LNCaP clone FGC (cell line): ENCODE measurements at regions not wholly inside any gene's neighbourhood (a gene's known extent, or its start where the extent isn't known, plus 50 kb on each side); places are given as distances from the start of the nearest gene placed in this dataset.

Source experiments
- DNase-seq: peaks from one replicate; pipeline ENCODE4 v3.0.0-alpha.2; 2011; ENCODE audit warnings: low read depth
- H3K4me3 ChIP-seq: 2 replicates; pipeline ENCODE4 v1.5.1; 2011; ENCODE audit warnings: mild to moderate bottlenecking, low read depth, low read length, control low read depth
- CTCF ChIP-seq: IDR thresholded peaks from 2 replicates; pipeline ENCODE4 v1.5.1; 2012; ENCODE audit warnings: mild to moderate bottlenecking; ENCODE audit not compliant: control insufficient read depth, insufficient read depth; ENCODE audit errors: extremely low read depth

- no peak overlapping the region for H3K4me3 ChIP-seq
- no peak for DNase-seq
- no peak for TF ChIP-seq CTCF
Observed at GRCh38 chr13:99065235-99066015, 87.6 kb upstream of the DOCK9 start.

- no peak for TF ChIP-seq CTCF
- H3K4me3 ChIP-seq, result no peak overlapping the region
- no peak for DNase-seq
Observed at GRCh38 chr13:99066219-99066618, 88.4 kb upstream of the DOCK9 start.

- no peak for TF ChIP-seq CTCF
- no peak for DNase-seq
- H3K4me3 ChIP-seq, result no peak overlapping the region
Observed at GRCh38 chr13:99067159-99067985, 89.5 kb upstream of the DOCK9 start.

- no peak overlapping the region for H3K4me3 ChIP-seq
- TF ChIP-seq CTCF, result no peak
- DNase-seq, result no peak
Observed at GRCh38 chr13:99071211-99071610, 93.3 kb upstream of the DOCK9 start.

- no peak for DNase-seq
- no peak for TF ChIP-seq CTCF
- H3K4me3 ChIP-seq, result no peak overlapping the region
Observed at GRCh38 chr13:99071666-99072065, 93.8 kb upstream of the DOCK9 start.

GRCh38 chr13:99072356-99072755 lies 94.5 kb upstream of the DOCK9 start:
- no peak overlapping the region for H3K4me3 ChIP-seq
- no peak for DNase-seq
- no peak for TF ChIP-seq CTCF

- no peak overlapping the region for H3K4me3 ChIP-seq
- no peak for DNase-seq
- no peak for TF ChIP-seq CTCF
Observed at GRCh38 chr13:99072941-99073340, 95.1 kb upstream of the DOCK9 start.
